GM18868 (cell line): ENCODE measurements at regions not wholly inside any gene's neighbourhood (a gene's known extent, or its start where the extent isn't known, plus 50 kb on each side); places are given as distances from the start of the nearest gene placed in this dataset.

Experiments
- ATAC-seq: cut with Tn5 transposase; IDR thresholded peaks from one replicate; pipeline ENCODE4 v1.9.1; 2021; ENCODE audit warnings: mild to moderate bottlenecking, moderate library complexity; ENCODE audit not compliant: unreplicated experiment

DNA sequence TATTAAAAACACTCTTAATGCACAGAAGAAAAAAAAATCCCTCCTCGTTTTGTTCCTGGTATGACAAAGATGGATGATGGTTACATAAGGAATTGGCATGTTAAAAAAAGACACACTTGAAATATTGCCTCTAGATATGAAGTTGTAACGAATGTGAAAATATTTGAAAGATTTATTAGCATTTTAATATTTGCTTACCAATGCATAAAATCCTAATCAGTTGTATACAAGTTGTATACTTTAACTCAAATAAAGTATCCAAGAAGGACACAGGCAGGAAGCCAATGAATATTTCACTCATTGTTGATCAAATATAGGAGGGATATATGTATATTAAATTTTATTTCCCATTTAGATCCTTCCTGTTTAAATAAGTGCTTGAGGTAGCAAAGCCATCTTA lies 850.8 kb upstream of the RBFOX1 start:
- ATAC-seq: no peak

DNA sequence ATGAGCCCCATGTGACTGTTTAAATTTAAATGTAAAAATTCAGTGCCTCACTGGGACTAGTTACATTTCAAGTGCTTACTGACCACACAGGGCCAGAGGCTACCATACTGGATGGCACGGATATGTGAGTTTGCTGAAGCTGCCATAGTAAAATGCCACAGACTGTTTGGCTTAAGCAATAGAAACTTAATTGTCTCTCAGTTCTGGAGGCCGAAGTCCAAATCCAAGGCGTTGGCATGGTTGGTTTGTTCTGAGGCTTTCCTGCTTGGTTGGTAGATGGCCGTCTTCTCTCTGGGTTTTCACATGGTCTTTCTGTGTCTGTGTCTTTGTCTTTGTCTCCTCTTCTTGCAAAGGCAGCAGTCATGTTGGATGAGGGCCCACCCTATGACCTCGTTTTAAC lies 878.9 kb upstream of the RBFOX1 start:
- ATAC-seq: no peak

- no peak for ATAC-seq
These were observed 885.4 kb upstream of the RBFOX1 start for GRCh38 chr16:6447021-6447790.

DNA sequence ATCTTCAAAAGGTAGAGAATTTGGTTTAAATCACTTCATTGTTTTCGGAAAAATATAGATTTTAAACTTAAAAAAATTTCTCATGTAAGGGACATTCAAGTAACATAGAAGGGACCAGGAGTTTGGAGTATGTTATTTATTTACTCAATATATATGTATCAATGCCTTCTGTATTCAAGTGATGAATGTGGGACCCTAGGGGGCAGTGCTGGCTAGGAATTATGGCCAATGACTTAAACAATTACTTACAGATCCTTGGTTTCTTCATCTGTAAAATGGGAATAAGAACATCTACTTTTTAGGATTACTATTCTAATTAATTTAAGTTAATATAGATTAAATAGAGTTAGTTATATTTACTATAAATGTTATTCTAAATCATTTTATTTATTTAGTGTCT lies 886.3 kb upstream of the RBFOX1 start:
- ATAC-seq: no peak

GRCh38 chr16:6439129-6439528 lies 893.5 kb upstream of the RBFOX1 start:
- no peak for ATAC-seq

- no peak for ATAC-seq
These were observed 903.8 kb upstream of the RBFOX1 start for GRCh38 chr16:6428861-6429260.

DNA sequence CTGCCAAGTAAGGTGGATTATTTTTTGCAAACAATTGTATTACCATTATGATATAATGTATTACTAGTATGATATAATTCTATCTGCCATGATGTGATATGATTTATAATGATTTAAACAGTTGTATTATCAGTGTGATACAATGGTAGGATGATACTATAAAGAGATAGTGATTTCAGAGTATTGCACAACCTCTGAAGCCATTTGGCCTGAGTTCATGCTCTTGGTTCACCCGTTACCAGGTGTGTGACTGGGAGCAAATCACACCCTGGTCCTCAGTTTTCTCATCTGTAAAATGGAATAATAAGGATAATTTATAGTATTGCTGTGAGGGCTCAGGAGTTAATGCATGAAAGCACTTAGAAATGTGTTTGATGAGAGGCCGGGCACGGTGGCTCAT lies 905.0 kb upstream of the RBFOX1 start:
- ATAC-seq: no peak

DNA sequence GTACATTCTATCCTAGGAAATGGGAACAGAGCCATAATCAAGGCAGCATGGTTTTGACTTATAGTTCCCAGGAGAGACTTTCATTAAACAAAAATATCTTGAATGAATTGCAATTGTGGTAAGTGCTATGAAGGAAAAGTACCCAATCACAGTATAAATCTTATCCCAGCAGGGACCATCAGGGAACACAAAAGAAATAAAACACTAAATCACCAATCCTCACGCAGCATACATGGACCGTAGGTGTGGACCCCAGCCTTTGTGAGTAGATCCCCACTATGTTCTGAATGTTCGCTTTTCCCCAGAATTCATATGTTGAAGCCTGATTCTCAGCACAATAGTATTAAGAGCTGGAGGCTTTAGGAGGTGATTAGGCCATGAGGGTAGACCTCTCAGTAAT lies 925.0 kb upstream of the RBFOX1 start:
- ATAC-seq: no peak

DNA sequence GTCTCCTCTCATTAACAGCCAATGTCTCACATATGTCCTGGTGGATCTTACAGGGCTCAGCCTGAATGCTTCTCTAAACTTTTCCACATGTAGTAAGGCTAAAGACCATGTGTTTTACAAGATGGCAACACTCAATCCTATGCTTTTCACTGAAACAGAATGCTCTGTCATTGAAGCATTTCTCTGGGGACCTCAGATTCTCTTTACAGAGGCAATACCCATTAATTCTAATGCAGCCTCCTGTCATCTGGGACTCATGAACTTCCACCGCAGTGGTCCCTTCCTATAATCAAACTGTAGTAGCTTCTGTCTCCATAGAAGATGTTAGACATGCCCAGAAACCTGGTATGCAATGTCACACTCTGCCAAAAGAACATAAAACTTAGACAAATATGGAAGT lies 926.6 kb upstream of the RBFOX1 start:
- ATAC-seq: no peak

DNA sequence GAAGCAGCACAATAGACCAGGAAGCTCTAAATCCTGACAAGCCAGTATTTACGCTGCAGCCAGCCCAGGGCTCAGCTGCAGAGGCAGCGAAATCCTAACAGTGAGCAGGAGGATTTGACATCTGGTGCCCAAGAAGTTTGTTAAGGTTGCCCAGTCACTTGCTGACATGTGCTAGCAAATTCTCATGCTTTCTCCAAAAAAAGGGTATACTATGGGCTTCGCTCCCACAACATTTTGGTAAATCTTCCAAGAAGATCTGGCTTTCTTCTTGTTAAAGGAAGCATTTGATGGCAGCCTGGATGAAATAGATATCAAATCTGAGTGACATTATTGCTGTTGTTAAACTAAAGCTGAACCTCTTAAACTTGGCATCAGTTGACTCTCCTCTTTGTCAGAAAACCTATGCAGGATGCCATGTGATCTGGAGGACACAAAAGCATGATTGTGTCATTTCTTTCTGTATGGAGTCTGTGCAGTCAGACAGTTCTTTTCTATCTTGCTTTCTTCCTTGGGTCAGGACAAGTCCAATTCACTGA lies 949.7 kb upstream of the RBFOX1 start:
- ATAC-seq: no peak

- no peak for ATAC-seq
These were observed 950.7 kb upstream of the RBFOX1 start for GRCh38 chr16:6381896-6382295.

GRCh38 chr16:6377956-6378355 lies 954.7 kb upstream of the RBFOX1 start:
- no peak for ATAC-seq

GRCh38 chr16:6375465-6376075 lies 957.1 kb upstream of the RBFOX1 start:
- no peak for ATAC-seq

DNA sequence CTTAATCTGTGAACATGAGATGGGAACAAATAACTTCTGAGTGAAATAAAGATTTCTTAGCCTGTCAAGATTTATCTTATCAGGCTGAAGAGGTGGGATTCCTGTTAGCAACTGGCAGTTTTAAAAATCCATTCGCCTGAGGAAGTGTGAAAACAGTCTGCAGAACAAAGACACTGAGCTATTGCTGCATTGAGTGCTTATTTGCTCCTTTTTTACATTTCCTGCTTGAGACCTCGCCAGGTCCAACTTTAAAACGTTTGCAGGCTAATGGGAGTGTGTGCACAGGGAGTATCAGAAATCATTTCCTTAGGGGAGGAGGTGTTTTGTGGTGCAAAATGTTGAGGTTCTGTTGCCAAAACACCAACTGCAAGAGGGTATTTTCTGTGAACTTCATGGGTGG lies 957.8 kb upstream of the RBFOX1 start:
- no peak for ATAC-seq

DNA sequence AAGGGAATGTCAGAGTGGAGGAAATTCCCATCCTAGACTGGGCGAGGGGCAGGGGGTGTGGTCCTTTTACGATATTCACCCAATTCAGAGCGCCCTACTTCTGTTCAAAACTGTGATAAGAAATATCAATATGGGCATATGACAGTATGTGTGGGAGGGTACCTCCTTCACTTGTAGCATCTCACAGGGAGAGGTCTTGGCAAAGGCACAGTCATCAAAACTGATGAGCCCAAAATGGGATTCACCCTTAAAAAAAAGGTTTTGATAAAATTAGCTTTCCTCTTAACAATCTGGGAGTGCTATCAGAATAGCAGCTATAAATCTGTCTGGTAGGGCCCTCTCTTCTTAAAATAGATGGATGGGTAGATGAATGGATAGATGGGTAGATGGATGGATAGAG lies 967.8 kb upstream of the RBFOX1 start:
- ATAC-seq: no peak

GRCh38 chr16:6363896-6364607 lies 968.6 kb upstream of the RBFOX1 start:
- no peak for ATAC-seq

GRCh38 chr16:6363396-6363795 lies 969.2 kb upstream of the RBFOX1 start:
- ATAC-seq: no peak

- no peak for ATAC-seq
These were observed 970.3 kb upstream of the RBFOX1 start for GRCh38 chr16:6362321-6362720.

DNA sequence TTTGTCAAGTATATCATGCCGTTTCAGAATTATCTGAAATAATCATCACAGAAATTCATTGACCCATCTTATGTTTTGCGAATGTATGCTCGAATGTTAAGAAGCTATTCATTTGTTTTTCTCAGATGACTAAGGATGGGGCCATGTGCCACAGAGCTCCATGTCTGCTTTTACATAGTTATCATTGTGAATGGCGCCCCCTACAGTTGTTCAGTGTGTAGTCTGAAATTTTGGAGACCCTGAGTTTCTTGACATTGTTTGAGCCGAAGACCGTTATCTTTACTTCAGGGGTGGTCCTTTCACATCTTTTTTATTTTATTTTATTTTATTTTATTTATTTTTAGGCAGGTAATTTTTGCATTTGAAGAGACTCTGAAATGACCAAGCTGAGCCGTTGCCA lies 972.0 kb upstream of the RBFOX1 start:
- no peak for ATAC-seq

- no peak for ATAC-seq
These were observed 975.7 kb upstream of the RBFOX1 start for GRCh38 chr16:6356911-6357310.

- no peak for ATAC-seq
These were observed 982.9 kb upstream of the RBFOX1 start for GRCh38 chr16:6349725-6350124.

GRCh38 chr16:6345090-6345489 lies 987.6 kb upstream of the RBFOX1 start:
- ATAC-seq: no peak
